ENCODE measurements at regions not wholly inside any gene's neighbourhood (a gene's known extent, or its start where the extent isn't known, plus 50 kb on each side); places are given as distances from the start of the nearest gene placed in this dataset.

DNA sequence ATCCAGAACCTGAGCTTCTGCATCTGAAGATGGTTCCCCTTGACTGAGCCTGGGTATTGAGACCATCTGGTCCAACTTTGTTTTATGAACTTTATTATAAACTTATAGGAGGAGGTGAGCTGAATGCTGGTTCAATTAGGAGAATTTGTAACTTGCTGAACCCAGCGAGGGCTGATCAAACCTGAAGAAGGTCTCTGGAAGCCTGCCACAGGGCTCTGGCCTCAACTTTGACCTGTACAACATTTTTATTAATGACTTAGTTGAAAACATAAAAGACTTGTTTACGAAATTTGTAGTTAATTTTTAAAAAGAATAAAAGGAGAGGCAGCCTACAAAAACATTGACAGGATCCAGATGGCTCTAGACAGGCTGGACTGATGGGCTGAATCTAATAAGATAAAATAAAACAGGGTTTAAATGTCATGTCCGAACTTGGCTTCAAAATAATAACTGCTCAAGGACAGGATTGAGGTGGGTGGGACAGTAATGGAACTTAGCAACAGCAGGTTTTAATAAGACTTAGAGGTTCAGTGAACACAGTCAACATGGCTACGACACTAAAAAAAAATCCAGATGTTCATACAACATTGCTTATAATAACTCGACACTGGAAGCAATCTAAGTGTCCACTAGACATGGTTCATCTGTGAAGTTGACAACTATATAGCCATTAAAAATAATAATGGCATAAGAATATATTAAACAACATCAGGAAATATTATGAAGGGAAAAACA lies 53.4 kb upstream of the GJB5 start:
- TF ChIP-seq, protein P1, sequence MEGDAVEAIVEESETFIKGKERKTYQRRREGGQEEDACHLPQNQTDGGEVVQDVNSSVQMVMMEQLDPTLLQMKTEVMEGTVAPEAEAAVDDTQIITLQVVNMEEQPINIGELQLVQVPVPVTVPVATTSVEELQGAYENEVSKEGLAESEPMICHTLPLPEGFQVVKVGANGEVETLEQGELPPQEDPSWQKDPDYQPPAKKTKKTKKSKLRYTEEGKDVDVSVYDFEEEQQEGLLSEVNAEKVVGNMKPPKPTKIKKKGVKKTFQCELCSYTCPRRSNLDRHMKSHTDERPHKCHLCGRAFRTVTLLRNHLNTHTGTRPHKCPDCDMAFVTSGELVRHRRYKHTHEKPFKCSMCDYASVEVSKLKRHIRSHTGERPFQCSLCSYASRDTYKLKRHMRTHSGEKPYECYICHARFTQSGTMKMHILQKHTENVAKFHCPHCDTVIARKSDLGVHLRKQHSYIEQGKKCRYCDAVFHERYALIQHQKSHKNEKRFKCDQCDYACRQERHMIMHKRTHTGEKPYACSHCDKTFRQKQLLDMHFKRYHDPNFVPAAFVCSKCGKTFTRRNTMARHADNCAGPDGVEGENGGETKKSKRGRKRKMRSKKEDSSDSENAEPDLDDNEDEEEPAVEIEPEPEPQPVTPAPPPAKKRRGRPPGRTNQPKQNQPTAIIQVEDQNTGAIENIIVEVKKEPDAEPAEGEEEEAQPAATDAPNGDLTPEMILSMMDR (conservative IDR thresholded peaks at IDR 0.05; ENCODE audit: low read depth, low read length), result no peak
- TF ChIP-seq EZH2 (IDR thresholded peaks at IDR 0.05; ENCODE audit: low read length, unreplicated experiment), result no peak
